ENCODE measurements at regions not wholly inside any gene's neighbourhood (a gene's known extent, or its start where the extent isn't known, plus 50 kb on each side); places are given as distances from the start of the nearest gene placed in this dataset.

DNA sequence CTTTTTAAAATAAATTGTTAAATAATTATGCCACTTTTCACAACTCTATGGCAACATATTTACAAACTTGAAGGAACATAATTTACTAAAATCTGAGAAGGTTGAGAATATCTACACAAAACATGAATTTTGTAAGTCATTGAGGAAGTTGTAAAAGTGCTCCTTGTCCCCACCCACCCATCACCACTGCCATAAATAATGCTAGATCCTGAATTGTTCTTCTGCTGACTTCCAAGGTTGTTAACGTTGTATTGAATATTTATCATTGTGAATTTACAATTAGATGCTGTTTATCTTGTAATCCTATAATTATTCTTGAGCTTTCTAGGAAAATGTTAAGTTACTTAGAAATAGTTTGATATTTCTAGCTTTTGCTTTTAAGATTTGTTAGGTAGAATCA is 908.0 kb upstream of the COX7C start:
- Histone ChIP-seq H3K27ac (no peak overlapping the region), H3K9me3 (no peaks in the 10 kb centered on the region), H3K36me3 (no peaks in the 10 kb centered on the region), H3K4me3 (no peak overlapping the region), H3K27me3 (no peaks in the 10 kb centered on the region), H3K4me1 (no peaks in the 10 kb centered on the region)
- intact Hi-C loops (cut with DNase I; ENCODE audit: low total_unique reads) (no loop called here), in situ Hi-C loops (cut with MboI; ENCODE audit: low pct_ligation_motif_present in 1 of 4, low pct_unique_long_range_greater_than_20kb in 1 of 4, low sequenced_read_pairs in 3 of 4) (no loop called here)
- no peak for DNase-seq
- TF ChIP-seq EP300 (IDR thresholded peaks at IDR 0.05; ENCODE audit: low read depth): no peak
- no peak for TF ChIP-seq POLR2AphosphoS5 (IDR thresholded peaks at IDR 0.05)
- TF ChIP-seq POLR2A (IDR thresholded peaks at IDR 0.05): no peak
- no peak for TF ChIP-seq CTCF (IDR thresholded peaks at IDR 0.05)
- 2 to 13% methylated on average over 1 of the region's 1 CpG for WGBS, 2 donors (ENCODE audit: low coverage in 1 of 2)

- Histone ChIP-seq H3K4me1 (no peaks in the 10 kb centered on the region), H3K9me3 (no peaks in the 10 kb centered on the region), H3K4me3 (no peak overlapping the region), H3K36me3 (no peaks in the 10 kb centered on the region), H3K27ac (no peak overlapping the region), H3K27me3 (no peaks in the 10 kb centered on the region)
- no peak for DNase-seq
- intact Hi-C loops (cut with DNase I; ENCODE audit: low total_unique reads) (no loop called here), in situ Hi-C loops (cut with MboI; ENCODE audit: low pct_ligation_motif_present in 1 of 4, low pct_unique_long_range_greater_than_20kb in 1 of 4, low sequenced_read_pairs in 3 of 4) (no loop called here)
- WGBS, 2 donors (ENCODE audit: low coverage in 1 of 2): 70 to 75% methylated on average over 8 of the region's 8 CpGs
- TF ChIP-seq CTCF (IDR thresholded peaks at IDR 0.05) (no peak), POLR2A (IDR thresholded peaks at IDR 0.05) (no peak), EP300 (IDR thresholded peaks at IDR 0.05; ENCODE audit: low read depth) (no peak), POLR2AphosphoS5 (IDR thresholded peaks at IDR 0.05) (no peak)
These were observed 901.2 kb upstream of the COX7C start for GRCh38 chr5:85716344-85717202.

DNA sequence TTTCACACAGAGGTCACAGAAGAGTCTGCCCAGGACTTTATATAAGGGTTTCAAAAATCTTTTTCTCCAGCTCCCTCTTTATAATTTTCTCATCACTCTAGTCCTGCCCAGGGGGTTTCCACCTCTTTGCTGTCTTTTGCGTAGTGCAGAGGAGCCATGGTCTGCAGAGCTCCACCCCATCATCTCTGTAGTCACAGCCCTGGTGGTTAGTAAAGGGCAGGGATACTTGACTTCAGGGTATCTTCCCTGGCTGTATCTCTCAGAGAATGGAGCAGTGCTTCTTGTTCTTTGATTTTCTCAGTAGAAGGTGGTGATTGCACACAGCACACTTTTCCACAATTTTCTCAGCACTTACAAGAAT is 900.6 kb upstream of the COX7C start:
- DNase-seq: no peak
- Histone ChIP-seq H3K4me1 (no peaks in the 10 kb centered on the region), H3K36me3 (no peaks in the 10 kb centered on the region), H3K27me3 (no peaks in the 10 kb centered on the region), H3K9me3 (no peaks in the 10 kb centered on the region), H3K4me3 (no peak overlapping the region), H3K27ac (no peak overlapping the region)
- intact Hi-C loops (cut with DNase I; ENCODE audit: low total_unique reads) (no loop called here), in situ Hi-C loops (cut with MboI; ENCODE audit: low pct_ligation_motif_present in 1 of 4, low pct_unique_long_range_greater_than_20kb in 1 of 4, low sequenced_read_pairs in 3 of 4) (no loop called here)
- TF ChIP-seq POLR2AphosphoS5 (IDR thresholded peaks at IDR 0.05) (no peak), POLR2A (IDR thresholded peaks at IDR 0.05) (no peak), EP300 (IDR thresholded peaks at IDR 0.05; ENCODE audit: low read depth) (no peak), CTCF (IDR thresholded peaks at IDR 0.05) (no peak)
- 68 to 71% methylated on average over 1 of the region's 1 CpG for WGBS, 2 donors (ENCODE audit: low coverage in 1 of 2)

- intact Hi-C loops (cut with DNase I; ENCODE audit: low total_unique reads): no loop called here
- Histone ChIP-seq H3K27me3 (no peaks in the 10 kb centered on the region), H3K36me3 (no peaks in the 10 kb centered on the region), H3K9me3 (no peaks in the 10 kb centered on the region), H3K4me3 (no peak overlapping the region), H3K27ac (no peak overlapping the region), H3K4me1 (no peaks in the 10 kb centered on the region)
- WGBS, 2 donors (ENCODE audit: low coverage in 1 of 2): 51 to 80% methylated on average over 1 to 3 of the region's 3 CpGs
- in situ Hi-C loops (cut with MboI; ENCODE audit: low pct_ligation_motif_present in 1 of 4, low pct_unique_long_range_greater_than_20kb in 1 of 4, low sequenced_read_pairs in 3 of 4): no loop called here
- DNase-seq: no peak
- TF ChIP-seq POLR2AphosphoS5 (IDR thresholded peaks at IDR 0.05): no peak
- no peak for TF ChIP-seq POLR2A (IDR thresholded peaks at IDR 0.05)
- no peak for TF ChIP-seq EP300 (IDR thresholded peaks at IDR 0.05; ENCODE audit: low read depth)
- no peak for TF ChIP-seq CTCF (IDR thresholded peaks at IDR 0.05)
These were observed 885.6 kb upstream of the COX7C start for GRCh38 chr5:85732185-85732584.

Data from transverse colon (tissue), 4 donors.